AG09309 (cell line): ENCODE measurements at regions not wholly inside any gene's neighbourhood (a gene's known extent, or its start where the extent isn't known, plus 50 kb on each side); places are given as distances from the start of the nearest gene placed in this dataset.

Experiments
- DNase-seq: peaks from one replicate; pipeline ENCODE4 v3.0.0-alpha.2; 2010; ENCODE audit warnings: low read depth
- H3K4me3 ChIP-seq: 2 replicates; pipeline ENCODE4 v1.5.1; 2011; ENCODE audit warnings: mild to moderate bottlenecking, low read depth, low read length, moderate library complexity; ENCODE audit not compliant: control insufficient read depth
- TF ChIP-seq, protein P1 (sequence below): IDR thresholded peaks from 2 replicates; pipeline ENCODE4 v1.5.1; 2011; ENCODE audit warnings: mild to moderate bottlenecking, low read depth, low read length, inconsistent platforms; ENCODE audit not compliant: insufficient read depth, control insufficient read depth; ENCODE audit errors: missing control alignments

DNA sequence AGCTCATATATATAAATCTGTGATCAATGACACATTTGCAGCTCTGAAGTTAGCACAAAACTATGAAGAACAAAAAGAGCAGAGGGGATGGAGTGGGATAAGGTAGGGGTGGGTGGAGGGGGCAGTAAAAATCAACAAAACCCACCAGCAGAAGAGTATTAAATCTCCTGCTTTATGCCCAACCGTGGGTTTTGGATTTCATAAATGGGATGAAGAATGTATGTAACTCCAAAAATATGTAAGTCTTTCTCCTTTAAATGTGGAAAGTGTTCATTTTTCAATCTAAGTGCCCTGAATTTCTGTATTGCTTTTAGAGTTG is 480.3 kb upstream of the MARCKS start:
- TF ChIP-seq, protein P1, sequence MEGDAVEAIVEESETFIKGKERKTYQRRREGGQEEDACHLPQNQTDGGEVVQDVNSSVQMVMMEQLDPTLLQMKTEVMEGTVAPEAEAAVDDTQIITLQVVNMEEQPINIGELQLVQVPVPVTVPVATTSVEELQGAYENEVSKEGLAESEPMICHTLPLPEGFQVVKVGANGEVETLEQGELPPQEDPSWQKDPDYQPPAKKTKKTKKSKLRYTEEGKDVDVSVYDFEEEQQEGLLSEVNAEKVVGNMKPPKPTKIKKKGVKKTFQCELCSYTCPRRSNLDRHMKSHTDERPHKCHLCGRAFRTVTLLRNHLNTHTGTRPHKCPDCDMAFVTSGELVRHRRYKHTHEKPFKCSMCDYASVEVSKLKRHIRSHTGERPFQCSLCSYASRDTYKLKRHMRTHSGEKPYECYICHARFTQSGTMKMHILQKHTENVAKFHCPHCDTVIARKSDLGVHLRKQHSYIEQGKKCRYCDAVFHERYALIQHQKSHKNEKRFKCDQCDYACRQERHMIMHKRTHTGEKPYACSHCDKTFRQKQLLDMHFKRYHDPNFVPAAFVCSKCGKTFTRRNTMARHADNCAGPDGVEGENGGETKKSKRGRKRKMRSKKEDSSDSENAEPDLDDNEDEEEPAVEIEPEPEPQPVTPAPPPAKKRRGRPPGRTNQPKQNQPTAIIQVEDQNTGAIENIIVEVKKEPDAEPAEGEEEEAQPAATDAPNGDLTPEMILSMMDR = no peak
- H3K4me3 ChIP-seq = no peak overlapping the region
- DNase-seq = no peak

DNA sequence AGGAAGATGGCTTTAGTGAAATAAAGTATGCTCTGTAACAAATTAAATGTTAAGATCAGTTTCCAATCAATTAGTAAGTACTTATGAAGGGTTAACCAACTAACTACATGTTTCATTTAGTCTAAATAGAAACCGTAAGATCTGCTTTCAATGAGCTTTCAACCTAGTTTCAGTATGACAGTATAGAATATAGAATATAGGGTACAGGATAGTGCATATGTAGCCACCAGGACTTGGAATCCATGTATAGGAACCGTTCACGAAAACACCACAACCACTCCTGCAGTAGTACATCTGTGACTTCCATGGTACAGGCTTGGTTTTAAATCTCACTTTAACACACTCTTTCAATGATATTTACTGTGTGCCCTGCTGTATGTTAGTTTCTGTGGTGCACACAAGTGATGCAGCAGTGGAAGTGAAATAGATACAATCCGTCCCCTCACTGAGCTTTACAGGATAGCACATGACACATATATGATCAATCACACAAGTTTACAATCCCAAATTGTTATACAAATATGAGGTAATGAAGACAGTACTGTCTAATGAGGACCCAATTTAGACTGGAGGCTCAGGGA is 479.7 kb upstream of the MARCKS start:
- H3K4me3 ChIP-seq = no peak overlapping the region
- DNase-seq = no peak
- TF ChIP-seq, protein P1 = no peak

DNA sequence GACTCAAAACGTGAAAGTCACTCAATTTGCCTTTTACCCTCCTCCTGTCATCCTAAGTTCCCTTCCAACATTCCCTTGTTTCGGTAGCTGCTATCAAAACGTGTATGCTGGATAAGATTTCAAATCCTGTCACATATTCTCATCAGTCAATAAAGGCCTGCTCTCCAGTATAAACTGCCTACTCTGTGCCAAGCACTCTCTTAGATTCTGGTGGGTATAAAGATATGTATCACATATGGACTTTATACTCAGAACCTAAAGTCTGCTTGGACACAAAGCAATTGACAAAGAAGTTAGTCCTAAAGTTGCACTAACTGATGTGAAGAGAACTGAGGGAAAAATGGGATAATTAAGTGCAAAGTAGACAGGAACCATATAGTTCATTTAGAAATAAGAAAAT is 476.6 kb upstream of the MARCKS start:
- H3K4me3 ChIP-seq = no peak overlapping the region
- no peak for DNase-seq
- TF ChIP-seq, protein P1 = no peak

DNA sequence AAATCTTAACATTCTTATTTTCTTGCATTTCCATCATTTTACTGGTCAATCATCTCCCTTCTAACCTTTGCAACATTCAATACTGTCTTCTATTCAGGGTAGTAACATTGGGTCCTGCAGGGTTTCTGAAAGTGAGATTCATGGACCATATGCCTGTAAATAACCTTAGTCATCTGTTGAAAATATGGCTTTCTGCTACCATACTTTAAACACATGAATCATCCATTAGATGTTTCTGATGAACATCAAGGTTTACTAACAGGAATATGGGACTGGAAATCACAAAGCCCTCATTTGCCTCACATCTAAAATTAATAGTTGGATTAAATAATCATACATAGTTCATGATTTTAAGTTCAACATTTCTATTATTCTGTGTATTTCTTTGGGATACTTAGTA is 475.9 kb upstream of the MARCKS start:
- no peak overlapping the region for H3K4me3 ChIP-seq
- DNase-seq = no peak
- TF ChIP-seq, protein P1 = no peak

- DNase-seq = no peak
- no peak overlapping the region for H3K4me3 ChIP-seq
- TF ChIP-seq, protein P1 = no peak
These were observed 475.2 kb upstream of the MARCKS start for GRCh38 chr6:113381959-113382358.

DNA sequence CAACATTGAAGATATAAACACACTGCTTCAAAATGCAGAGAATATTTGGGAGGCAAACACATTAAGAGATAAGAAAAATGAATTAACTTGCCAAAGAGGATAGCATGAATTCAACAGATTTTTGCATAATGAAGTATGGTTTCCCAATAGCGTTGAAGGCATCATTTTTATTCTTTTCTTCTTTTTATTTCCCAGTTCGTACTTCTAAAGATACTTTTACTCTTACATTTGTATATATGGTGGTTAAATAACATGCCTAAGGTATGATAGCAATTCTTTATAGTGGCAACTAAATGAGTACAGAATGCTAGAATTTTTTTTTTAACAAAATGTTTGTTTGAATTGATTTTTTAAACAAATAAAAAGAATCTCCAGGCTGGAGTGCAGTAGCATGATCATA is 473.4 kb upstream of the MARCKS start:
- no peak overlapping the region for H3K4me3 ChIP-seq
- DNase-seq = no peak
- TF ChIP-seq, protein P1 = no peak

DNA sequence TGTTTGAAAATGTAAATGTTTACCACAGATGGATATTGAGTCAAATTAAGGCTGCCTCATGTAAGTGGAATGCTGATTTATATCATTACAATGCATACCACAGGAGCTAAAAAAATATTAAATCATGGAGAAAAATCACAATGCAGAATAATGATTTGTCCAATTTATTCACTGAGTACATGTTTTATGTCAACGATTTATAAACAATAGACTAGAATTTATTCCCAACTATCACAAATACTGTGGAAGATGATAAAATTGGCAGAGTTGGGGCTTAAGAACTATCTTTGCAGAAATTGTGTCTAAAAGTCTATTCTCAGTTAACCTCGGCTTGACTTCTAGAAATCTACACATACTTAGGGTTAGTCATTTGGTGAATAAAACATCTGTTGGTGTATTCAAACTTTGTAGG is 472.1 kb upstream of the MARCKS start:
- no peak overlapping the region for H3K4me3 ChIP-seq
- TF ChIP-seq, protein P1 = no peak
- DNase-seq = no peak
